ENCODE measurements at regions not wholly inside any gene's neighbourhood (a gene's known extent, or its start where the extent isn't known, plus 50 kb on each side); places are given as distances from the start of the nearest gene placed in this dataset.

DNA sequence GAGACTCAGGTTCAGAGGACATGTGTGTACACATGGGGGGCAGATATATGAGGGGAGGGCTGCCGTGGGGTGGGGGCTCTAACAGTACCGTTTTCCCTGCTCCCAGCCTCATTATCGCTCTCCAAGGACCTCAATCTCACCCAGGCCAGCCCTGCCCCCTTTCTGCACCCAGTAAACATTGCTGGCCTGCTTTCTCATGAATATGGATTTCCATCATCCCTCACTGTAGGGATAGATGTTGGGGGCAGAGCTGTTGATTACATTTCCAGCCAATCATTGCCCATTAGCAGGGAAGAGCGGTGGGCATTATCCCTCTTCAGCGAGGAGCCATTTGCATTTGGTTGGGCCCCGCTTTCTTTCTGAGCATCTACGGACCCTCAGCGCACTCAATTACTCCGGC is 273.8 kb downstream of the RPS6KC1 start:
- Mint-ChIP-seq H3K9me3 (ENCODE audit: low read depth) (no peaks in the 10 kb centered on the region), H3K27me3 (no peaks in the 10 kb centered on the region), H3K27ac (no peak overlapping the region), H3K36me3 (no peaks in the 10 kb centered on the region), H3K4me1 (no peaks in the 10 kb centered on the region), H3K4me3 (no peak overlapping the region)
- no peak for ATAC-seq
- no peak for DNase-seq
- CTCF ChIA-PET: no interaction called here

DNA sequence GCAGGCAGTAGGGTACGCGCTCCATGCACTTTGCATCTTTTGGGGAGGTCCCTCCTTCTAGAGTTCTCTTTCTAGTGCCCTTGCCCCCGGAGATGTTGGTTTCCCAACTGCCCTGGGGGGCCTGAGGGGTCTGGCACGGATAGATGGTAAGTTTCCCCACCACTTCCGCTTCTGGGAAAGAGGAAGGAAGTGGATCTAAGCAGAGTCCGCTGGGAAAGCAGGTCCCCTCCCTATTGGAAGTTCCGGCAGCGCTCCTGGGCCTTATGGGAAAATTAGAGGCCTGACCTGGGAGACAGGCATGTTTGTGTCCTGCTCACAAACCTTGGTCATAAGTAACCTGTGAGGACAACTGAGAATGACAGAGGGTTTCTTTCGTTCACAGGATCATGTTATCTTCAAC is 274.4 kb downstream of the RPS6KC1 start:
- peaks cover 2% of the 10 kb centered on the region for H3K27me3 Mint-ChIP-seq
- H3K9me3 Mint-ChIP-seq (ENCODE audit: low read depth): no peaks in the 10 kb centered on the region
- no peak overlapping the region for H3K27ac Mint-ChIP-seq
- DNase-seq: no peak
- CTCF ChIA-PET: no interaction called here
- H3K36me3 Mint-ChIP-seq: no peaks in the 10 kb centered on the region
- no peak for ATAC-seq
- H3K4me3 Mint-ChIP-seq: no peak overlapping the region
- H3K4me1 Mint-ChIP-seq: no peaks in the 10 kb centered on the region

- no peak for ATAC-seq
Measured at GRCh38 chr1:213326281-213327016, 275.4 kb downstream of the RPS6KC1 start.

GRCh38 chr1:213327017-213327667 is 276.1 kb downstream of the RPS6KC1 start:
- Mint-ChIP-seq H3K4me3 (no peak overlapping the region), H3K9me3 (ENCODE audit: low read depth) (no peaks in the 10 kb centered on the region), H3K36me3 (no peaks in the 10 kb centered on the region), H3K4me1 (no peaks in the 10 kb centered on the region), H3K27me3 (peaks cover 2% of the 10 kb centered on the region), H3K27ac (no peak overlapping the region)
- ATAC-seq (no peak), DNase-seq (no peak)
- CTCF ChIA-PET: no interaction called here

More at GRCh38 chr1:213326281-213327016, 275.4 kb downstream of the RPS6KC1 start:
- H3K4me3 Mint-ChIP-seq: no peak overlapping the region
- H3K27me3 Mint-ChIP-seq: peaks cover 2% of the 10 kb centered on the region
- H3K9me3 Mint-ChIP-seq (ENCODE audit: low read depth): no peaks in the 10 kb centered on the region
- no peak overlapping the region for H3K27ac Mint-ChIP-seq
- H3K36me3 Mint-ChIP-seq: no peaks in the 10 kb centered on the region
- DNase-seq: no peak
- H3K4me1 Mint-ChIP-seq: no peaks in the 10 kb centered on the region
- CTCF ChIA-PET: no interaction called here

GRCh38 chr1:213329406-213330008 is 278.5 kb downstream of the RPS6KC1 start:
- H3K4me3 Mint-ChIP-seq: no peak overlapping the region

GRCh38 chr1:213330281-213330680 is 279.2 kb downstream of the RPS6KC1 start:
- Mint-ChIP-seq H3K27me3 (peaks cover 2% of the 10 kb centered on the region), H3K9me3 (ENCODE audit: low read depth) (no peaks in the 10 kb centered on the region), H3K4me3 (no peak overlapping the region), H3K36me3 (no peaks in the 10 kb centered on the region), H3K4me1 (no peaks in the 10 kb centered on the region), H3K27ac (no peak overlapping the region)
- DNase-seq (no peak), ATAC-seq (no peak)
- CTCF ChIA-PET: no interaction called here

More at GRCh38 chr1:213329406-213330008, 278.5 kb downstream of the RPS6KC1 start:
- Mint-ChIP-seq H3K27me3 (peaks cover 2% of the 10 kb centered on the region), H3K4me1 (no peaks in the 10 kb centered on the region), H3K27ac (no peak overlapping the region), H3K36me3 (no peaks in the 10 kb centered on the region), H3K9me3 (ENCODE audit: low read depth) (no peaks in the 10 kb centered on the region)
- ATAC-seq (no peak), DNase-seq (no peak)
- CTCF ChIA-PET: no interaction called here

DNA sequence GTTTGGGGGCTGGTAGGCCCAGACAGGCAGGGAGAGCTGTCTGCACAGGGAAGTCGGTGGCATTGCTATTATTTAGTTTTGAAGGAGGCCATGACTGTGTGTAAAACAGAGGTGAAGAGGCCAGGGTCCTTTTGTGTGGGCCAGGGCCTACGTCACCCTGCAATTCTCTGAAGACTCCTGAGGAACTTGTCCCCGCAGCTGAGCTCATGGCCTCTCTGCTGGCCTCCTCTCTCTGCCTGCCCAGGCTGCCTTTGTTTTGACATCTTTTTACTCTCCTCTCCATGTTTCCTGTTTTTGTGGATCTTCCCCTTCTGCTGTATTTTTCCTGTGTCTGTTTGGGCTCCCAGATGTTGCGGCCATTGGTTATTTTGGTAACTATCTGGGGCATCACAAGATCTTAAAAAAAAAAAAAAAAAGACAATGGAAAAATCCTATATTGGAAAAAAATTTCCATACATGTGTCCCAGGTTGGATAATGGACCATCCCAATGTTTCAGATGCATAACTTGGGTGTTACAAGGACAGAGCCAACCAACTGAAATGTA is 280.7 kb downstream of the RPS6KC1 start:
- no peak for ATAC-seq
- Mint-ChIP-seq H3K9me3 (ENCODE audit: low read depth) (no peaks in the 10 kb centered on the region), H3K4me1 (no peaks in the 10 kb centered on the region), H3K27me3 (peaks cover 2% of the 10 kb centered on the region), H3K36me3 (no peaks in the 10 kb centered on the region), H3K27ac (no peak overlapping the region), H3K4me3 (no peak overlapping the region)
- no peak for DNase-seq
- CTCF ChIA-PET: no interaction called here

- no peak overlapping the region for H3K4me3 Mint-ChIP-seq
- no peaks in the 10 kb centered on the region for H3K9me3 Mint-ChIP-seq (ENCODE audit: low read depth)
- DNase-seq: no peak
- ATAC-seq: no peak
- H3K27me3 Mint-ChIP-seq: peaks cover 2% of the 10 kb centered on the region
- H3K27ac Mint-ChIP-seq: no peak overlapping the region
- no peaks in the 10 kb centered on the region for H3K36me3 Mint-ChIP-seq
- CTCF ChIA-PET: no interaction called here
- no peaks in the 10 kb centered on the region for H3K4me1 Mint-ChIP-seq
Measured at GRCh38 chr1:213332491-213332890, 281.4 kb downstream of the RPS6KC1 start.

DNA sequence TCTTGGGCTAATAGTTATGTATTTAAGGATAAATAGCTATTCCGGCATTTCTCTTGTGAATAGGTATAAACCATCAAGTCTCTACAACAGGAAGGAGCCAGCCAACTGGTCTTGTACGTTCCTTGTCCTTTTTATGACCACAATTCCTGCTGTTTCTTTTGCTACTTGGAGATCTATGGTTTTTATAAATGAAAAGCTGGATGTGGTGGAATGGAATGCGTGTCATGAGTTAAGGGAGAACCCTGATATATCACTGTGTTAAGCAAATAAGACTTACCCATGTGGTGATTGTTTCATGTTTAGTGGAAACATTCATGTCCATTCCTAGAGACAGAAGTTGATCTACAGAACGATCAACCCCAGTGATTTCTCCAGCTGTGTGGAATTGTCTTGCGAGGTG is 282.1 kb downstream of the RPS6KC1 start:
- peaks cover 2% of the 10 kb centered on the region for H3K27me3 Mint-ChIP-seq
- H3K9me3 Mint-ChIP-seq (ENCODE audit: low read depth): no peaks in the 10 kb centered on the region
- no peak overlapping the region for H3K4me3 Mint-ChIP-seq
- H3K36me3 Mint-ChIP-seq: no peaks in the 10 kb centered on the region
- ATAC-seq (no peak), DNase-seq (no peak)
- no peak overlapping the region for H3K27ac Mint-ChIP-seq
- CTCF ChIA-PET: no interaction called here
- H3K4me1 Mint-ChIP-seq: no peaks in the 10 kb centered on the region

DNA sequence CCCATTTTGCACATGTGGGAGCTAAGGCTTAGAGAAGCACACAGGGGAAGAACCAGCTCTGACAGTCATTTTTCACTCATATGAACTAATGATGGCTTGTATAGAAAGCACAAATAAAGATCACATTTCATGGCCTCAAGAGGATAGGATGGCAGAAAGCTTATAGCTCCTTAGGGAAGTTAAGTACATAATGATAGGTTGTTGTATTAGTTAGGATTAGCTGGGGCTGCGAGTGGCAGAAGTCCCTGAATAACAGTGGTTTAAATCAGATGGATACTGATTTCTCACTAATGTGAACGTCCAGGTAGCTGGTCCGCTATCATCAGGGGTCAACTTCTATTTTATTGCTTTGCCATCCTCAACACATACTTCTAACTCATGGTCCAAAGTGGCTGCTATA is 284.0 kb downstream of the RPS6KC1 start:
- DNase-seq (no peak), ATAC-seq (no peak)
- no peak overlapping the region for H3K27ac Mint-ChIP-seq
- H3K4me1 Mint-ChIP-seq: no peaks in the 10 kb centered on the region
- H3K36me3 Mint-ChIP-seq: no peaks in the 10 kb centered on the region
- CTCF ChIA-PET: no interaction called here
- H3K9me3 Mint-ChIP-seq (ENCODE audit: low read depth): no peaks in the 10 kb centered on the region
- H3K4me3 Mint-ChIP-seq: no peak overlapping the region
- peaks cover 2% of the 10 kb centered on the region for H3K27me3 Mint-ChIP-seq

DNA sequence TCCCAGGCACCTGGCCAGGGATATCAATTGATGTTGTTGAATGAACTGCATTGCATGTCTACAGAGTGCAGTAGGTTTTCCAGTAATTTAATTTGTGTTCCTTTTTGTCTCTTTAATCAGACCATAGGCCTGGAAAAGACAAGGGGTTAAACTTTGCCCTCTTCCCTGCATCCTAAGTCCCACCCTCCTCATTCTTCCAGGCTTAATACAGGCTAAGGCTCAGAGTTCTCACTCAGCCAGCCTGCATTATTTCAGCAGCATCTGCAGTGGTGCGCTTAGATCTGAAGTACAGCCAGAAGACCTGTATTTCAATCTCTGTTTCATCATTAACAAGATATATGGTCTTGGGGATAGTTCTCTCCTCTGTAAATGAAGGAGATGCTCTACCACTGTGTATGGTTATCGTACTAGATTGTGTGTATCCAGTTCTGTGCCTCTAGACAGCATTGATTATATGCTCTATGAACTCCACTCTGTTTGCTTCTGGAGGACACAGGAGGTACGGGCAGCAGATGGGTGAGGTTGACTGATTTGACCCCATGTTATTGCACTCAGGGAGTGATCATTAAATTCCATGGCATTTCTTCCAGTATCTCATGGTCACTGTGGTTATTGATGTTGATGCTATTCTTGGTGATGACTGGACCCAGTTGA is 286.1 kb downstream of the RPS6KC1 start:
- ATAC-seq: no peak
- no peaks in the 10 kb centered on the region for H3K27me3 Mint-ChIP-seq
- H3K27ac Mint-ChIP-seq: no peak overlapping the region
- H3K36me3 Mint-ChIP-seq: no peaks in the 10 kb centered on the region
- no peak overlapping the region for H3K4me3 Mint-ChIP-seq
- no peak for DNase-seq
- no peaks in the 10 kb centered on the region for H3K4me1 Mint-ChIP-seq
- no peaks in the 10 kb centered on the region for H3K9me3 Mint-ChIP-seq (ENCODE audit: low read depth)
- CTCF ChIA-PET: no interaction called here

DNA sequence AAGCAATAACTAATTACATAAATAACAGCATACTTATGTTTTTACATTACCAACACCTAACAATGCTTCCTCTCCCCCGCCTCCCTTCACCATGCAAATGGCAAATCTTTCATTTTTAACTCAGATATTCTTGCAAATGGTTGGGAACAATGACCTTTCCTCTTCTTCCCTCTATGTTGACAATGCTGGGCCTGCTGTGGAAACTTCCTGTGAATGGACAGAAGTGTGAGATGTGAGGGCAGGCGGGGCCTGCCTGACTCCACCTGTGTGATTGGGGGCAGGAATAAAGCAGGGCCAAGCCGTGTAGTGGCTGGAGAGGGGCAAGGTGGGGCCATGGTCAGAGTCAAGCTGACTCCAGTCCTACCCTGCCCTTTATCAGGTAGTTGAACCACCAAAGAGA is 289.6 kb downstream of the RPS6KC1 start:
- Mint-ChIP-seq H3K9me3 (ENCODE audit: low read depth) (no peaks in the 10 kb centered on the region), H3K4me3 (no peak overlapping the region), H3K27ac (no peak overlapping the region), H3K4me1 (no peaks in the 10 kb centered on the region), H3K27me3 (peaks cover 2% of the 10 kb centered on the region), H3K36me3 (no peaks in the 10 kb centered on the region)
- DNase-seq: no peak
- no peak for ATAC-seq
- CTCF ChIA-PET: no interaction called here

DNA sequence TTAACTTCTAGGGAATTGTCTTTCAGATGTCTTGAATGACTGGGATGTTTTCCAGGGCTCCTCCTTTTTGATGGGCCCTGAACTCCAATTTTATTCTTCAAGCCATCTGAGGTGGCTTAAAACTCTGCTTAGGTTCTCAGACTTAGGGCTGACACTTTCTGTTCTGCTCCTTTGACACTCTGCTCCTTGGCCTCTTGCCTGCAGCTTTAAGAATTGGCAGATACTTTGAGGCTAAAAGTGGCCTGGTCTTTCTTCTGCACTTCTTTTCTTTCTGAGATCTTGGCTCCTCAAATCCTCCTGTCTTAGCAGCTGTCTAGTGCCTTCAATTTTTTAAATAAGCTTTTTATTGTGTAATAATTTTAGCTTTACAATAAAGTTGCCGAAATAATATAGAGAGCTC is 294.6 kb downstream of the RPS6KC1 start:
- Mint-ChIP-seq H3K36me3 (no peaks in the 10 kb centered on the region), H3K9me3 (ENCODE audit: low read depth) (no peaks in the 10 kb centered on the region), H3K4me3 (no peak overlapping the region), H3K27me3 (peaks cover 5% of the 10 kb centered on the region), H3K4me1 (no peaks in the 10 kb centered on the region), H3K27ac (no peak overlapping the region)
- CTCF ChIA-PET: no interaction called here
- ATAC-seq: no peak
- no peak for DNase-seq

- Mint-ChIP-seq H3K4me3 (no peak overlapping the region), H3K4me1 (no peaks in the 10 kb centered on the region), H3K36me3 (no peaks in the 10 kb centered on the region), H3K9me3 (ENCODE audit: low read depth) (no peaks in the 10 kb centered on the region), H3K27me3 (no peaks in the 10 kb centered on the region), H3K27ac (no peak overlapping the region)
- no peak for DNase-seq
- ATAC-seq: no peak
- CTCF ChIA-PET: no interaction called here
Measured at GRCh38 chr1:213357403-213357802, 306.4 kb downstream of the RPS6KC1 start.

All from activated CD8-positive, alpha-beta memory T cell treated with anti-CD3 and anti-CD28 coated beads, Interleukin-2, amount 10 ng/mL, durations not matched to agents 7 days and 5 days (primary cell).